Ovary (tissue), 3 donors: ENCODE measurements at regions not wholly inside any gene's neighbourhood (a gene's known extent, or its start where the extent isn't known, plus 50 kb on each side); places are given as distances from the start of the nearest gene placed in this dataset.

ENCODE experiments used
- CTCF ChIP-seq, 3 donors: fragments of 450-650 bp in 2 of 3; fragments of 200-600 bp in 1 of 3; IDR thresholded peaks; one replicate each; pipeline versions ENCODE4 v1.5.1 to v1.8.0; 2016 to 2022; ENCODE audit warnings: antibody characterized with exemption in 3 of 3, mild to moderate bottlenecking in 1 of 3
- POLR2A ChIP-seq: fragments of 450-650 bp; IDR thresholded peaks from one replicate; pipeline ENCODE4 v1.6.1; 2017; ENCODE audit warnings: antibody characterized with exemption, mild to moderate bottlenecking, moderate library complexity
- donor health status: DM: no; HTN: no; CAD: no.

DNA sequence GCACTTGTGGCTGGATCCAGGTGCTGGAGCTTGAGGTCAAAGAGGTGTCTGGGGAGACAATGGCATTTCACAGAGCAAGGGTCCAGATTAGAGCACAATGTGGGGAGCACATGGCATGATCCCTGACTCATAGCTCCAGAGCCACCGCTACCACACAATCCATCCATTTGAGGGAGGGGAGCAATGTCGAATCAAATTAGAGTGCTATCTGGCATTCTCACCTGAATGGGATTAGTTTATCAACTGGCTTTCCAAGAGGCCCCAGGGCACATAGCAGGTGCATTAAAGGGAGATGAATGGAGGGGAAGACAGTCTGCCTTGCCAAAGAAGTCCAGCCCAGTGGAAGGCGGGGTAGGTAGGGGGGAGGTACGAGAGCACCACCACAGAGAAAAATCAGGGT lies 194.4 kb upstream of the GPR12 start:
- no peak for TF ChIP-seq CTCF (IDR thresholded peaks at IDR 0.05)
- TF ChIP-seq POLR2A, result no peak
